ENCODE measurements at regions not wholly inside any gene's neighbourhood (a gene's known extent, or its start where the extent isn't known, plus 50 kb on each side); places are given as distances from the start of the nearest gene placed in this dataset.

DNA sequence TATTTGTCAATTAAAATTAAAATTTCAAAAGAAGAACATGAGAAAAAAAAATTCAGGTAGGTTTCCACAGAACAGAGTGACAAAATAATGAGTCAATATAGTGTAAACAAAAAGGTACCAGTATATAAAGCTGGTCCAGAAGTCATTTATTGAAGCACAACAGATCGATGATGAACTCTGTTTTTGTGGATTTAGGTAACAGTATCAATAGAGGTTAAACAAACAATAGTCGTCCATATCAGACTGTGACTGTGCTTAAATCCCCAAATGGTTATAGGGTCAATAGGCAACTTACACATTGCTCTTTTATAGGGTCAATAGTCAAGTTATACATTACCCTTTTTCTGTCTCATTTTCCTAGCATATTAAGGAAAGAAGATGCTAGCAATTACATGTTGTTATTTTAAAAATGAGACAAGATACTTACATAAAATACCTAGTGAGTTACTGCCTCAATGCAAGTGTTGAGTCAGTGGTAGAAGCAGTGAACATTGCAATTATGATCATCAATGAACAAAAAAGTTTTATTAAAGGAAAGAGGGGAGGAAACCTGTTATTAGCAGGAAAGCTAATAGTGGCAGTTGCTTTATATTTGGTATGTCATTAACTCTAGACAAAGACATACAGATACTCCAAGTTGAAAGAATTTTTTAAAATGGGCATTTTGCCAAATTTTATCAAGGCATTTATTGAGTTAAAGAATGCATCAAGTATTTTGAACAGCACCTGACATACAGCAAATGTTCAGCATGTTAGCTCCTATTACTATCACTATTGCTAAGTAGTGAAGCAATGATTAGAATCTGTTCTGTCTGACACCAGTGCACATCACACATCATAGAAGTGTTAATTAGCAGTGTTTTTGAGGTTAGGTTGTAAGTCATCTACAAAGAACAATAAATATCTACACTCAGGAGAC, 102.9 kb downstream of the CCER1 start:
- H3K36me3 ChIP-seq = no peaks in the 10 kb centered on the region
- no peak overlapping the region for H3K27ac ChIP-seq
- no peaks in the 10 kb centered on the region for H3K4me1 ChIP-seq (replicated peaks)
- H3K9me3 ChIP-seq (replicated peaks) = no peaks in the 10 kb centered on the region
- H3K27me3 ChIP-seq (replicated peaks) = no peaks in the 10 kb centered on the region
- no peak for DNase-seq (ENCODE audit: low read depth in 1 of 2, low spot score in 2 of 2)
- H3K4me3 ChIP-seq = no peak overlapping the region

DNA sequence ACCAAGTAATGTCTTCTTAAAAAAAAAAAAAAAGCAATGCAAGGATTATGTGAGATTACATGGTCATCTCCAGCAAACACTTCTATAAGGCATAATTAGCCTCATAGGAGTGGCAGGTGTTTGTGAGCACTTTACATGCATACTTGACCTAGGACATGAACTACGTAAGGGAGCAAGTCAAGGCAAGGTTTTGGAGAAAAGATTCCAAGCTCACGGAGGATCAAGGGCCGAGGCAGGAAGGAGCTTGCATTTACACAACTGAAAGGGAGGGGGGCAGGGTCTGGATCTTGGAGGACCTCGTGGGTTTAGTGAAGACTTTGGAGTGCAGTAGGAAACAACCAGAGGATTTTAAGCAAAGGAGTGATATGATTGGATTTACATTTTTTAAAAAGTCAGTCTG, 112.5 kb downstream of the CCER1 start:
- H3K4me3 ChIP-seq = no peak overlapping the region
- H3K9me3 ChIP-seq (replicated peaks) = no peaks in the 10 kb centered on the region
- H3K27ac ChIP-seq = no peak overlapping the region
- DNase-seq (ENCODE audit: low read depth in 1 of 2, low spot score in 2 of 2) = no peak
- no peaks in the 10 kb centered on the region for H3K36me3 ChIP-seq
- no peaks in the 10 kb centered on the region for H3K27me3 ChIP-seq (replicated peaks)
- H3K4me1 ChIP-seq (replicated peaks) = no peaks in the 10 kb centered on the region

DNA sequence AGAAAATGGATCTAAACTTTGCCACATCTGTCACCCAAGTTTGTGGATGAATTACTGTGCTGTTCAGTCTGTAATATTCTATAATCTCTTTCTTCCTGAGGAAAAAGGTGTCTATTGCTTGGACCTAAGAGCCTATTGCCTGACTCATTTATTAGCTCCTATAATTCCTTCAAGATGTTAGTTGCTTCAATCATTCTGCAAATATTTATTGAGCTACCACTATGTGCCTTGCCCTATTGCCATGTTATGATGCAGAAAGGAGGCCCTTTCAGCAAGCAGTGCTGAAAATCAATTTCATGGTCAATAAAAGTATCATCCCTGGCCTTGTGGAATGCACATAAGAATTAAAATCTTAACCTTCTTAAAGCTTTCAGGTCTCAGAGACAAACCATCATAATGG, 113.6 kb downstream of the CCER1 start:
- no peak for DNase-seq (ENCODE audit: low read depth in 1 of 2, low spot score in 2 of 2)
- no peak overlapping the region for H3K4me3 ChIP-seq

DNA sequence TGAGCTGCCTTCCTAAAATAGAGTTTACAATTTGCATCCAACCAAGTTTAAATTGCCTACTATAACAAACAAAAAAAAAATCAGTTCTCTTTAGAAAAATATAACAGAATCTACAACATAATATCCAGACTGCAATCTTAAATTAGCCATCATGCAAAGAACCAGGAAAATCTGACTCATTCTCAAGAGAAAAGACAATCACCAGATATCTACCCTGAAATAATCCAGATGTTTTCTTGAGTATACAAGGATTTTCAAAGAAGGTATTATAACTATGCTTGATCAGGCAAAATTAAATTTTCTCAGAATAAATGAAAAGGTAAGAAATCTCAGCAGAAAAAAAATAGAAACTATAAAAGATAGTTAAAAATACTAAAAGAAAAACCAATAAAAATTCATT, 115.6 kb downstream of the CCER1 start:
- no peaks in the 10 kb centered on the region for H3K4me1 ChIP-seq (replicated peaks)
- no peaks in the 10 kb centered on the region for H3K27me3 ChIP-seq (replicated peaks)
- no peak for DNase-seq (ENCODE audit: low read depth in 1 of 2, low spot score in 2 of 2)
- H3K27ac ChIP-seq = no peak overlapping the region
- H3K36me3 ChIP-seq = no peaks in the 10 kb centered on the region
- H3K9me3 ChIP-seq (replicated peaks) = no peaks in the 10 kb centered on the region
- no peak overlapping the region for H3K4me3 ChIP-seq

More for the DNA sequence above, 113.6 kb downstream of the CCER1 start:
- Histone ChIP-seq H3K4me1 (replicated peaks) (no peaks in the 10 kb centered on the region), H3K27ac (no peak overlapping the region), H3K27me3 (replicated peaks) (no peaks in the 10 kb centered on the region), H3K36me3 (no peaks in the 10 kb centered on the region), H3K9me3 (replicated peaks) (no peaks in the 10 kb centered on the region)

DNA sequence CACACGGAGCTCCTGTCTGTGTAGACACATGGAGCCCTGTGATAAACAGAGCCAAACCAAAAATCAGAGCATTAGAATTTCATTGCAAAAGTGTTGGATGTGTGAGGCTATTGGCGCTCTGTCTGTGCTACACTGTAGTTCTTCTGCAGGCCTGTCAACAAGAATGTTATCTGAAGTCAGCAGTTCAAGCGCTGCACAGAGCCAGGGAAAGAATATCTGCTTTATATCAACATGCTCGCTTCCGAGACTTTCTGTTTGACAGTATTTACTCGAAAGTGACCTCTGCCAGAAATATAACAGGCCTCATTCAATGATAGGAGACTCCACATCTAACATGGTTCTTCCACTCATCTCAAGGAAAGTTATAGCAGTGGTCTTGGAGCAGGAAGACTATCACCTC, 118.3 kb downstream of the CCER1 start:
- no peak overlapping the region for H3K27ac ChIP-seq
- no peaks in the 10 kb centered on the region for H3K27me3 ChIP-seq (replicated peaks)
- H3K36me3 ChIP-seq = no peaks in the 10 kb centered on the region
- no peak for DNase-seq (ENCODE audit: low read depth in 1 of 2, low spot score in 2 of 2)
- no peaks in the 10 kb centered on the region for H3K9me3 ChIP-seq (replicated peaks)
- H3K4me3 ChIP-seq = no peak overlapping the region
- no peaks in the 10 kb centered on the region for H3K4me1 ChIP-seq (replicated peaks)

DNA sequence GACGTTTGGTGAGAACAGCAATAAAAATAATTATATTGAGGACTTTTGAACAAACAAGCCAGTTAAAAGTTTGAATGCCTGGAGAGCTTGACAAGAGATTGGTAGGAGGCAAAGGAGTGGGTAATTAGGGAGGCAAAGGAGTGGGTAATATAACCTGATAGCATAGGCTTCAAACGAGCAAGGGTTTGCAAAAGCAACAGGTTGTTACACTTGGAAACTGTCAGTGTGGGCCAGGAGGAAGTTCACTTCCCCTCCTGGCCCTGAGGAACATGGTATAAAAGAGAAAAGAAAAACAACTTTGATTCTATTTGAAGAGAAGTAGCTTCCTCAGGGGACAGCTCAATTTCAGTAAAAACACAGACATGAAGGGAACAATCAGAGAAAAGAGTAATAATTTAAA, 121.7 kb downstream of the CCER1 start:
- Histone ChIP-seq H3K27me3 (replicated peaks) (no peaks in the 10 kb centered on the region), H3K9me3 (replicated peaks) (no peaks in the 10 kb centered on the region), H3K4me1 (replicated peaks) (no peaks in the 10 kb centered on the region), H3K27ac (no peak overlapping the region), H3K36me3 (no peaks in the 10 kb centered on the region), H3K4me3 (no peak overlapping the region)
- DNase-seq (ENCODE audit: low read depth in 1 of 2, low spot score in 2 of 2) = no peak

DNA sequence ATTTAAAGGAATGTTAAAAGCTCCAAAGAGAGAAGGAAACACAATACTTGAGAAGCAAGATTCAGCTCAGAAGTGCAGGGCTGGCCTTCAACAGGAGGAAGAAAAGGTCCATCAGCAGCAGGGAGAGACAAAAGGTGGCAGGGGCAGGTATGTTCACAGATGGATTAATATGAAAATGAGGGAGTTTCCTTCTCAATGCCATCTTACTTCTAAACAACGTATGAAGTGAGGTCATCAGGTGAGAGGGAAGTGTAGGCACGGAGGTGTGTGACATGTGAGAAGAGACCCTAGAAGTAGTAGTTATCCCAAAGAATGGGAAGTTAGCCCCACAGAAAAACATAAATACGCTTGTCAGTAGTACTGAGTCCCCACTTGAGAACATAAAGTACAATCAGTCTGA, 122.5 kb downstream of the CCER1 start:
- H3K4me3 ChIP-seq = no peak overlapping the region
- H3K27me3 ChIP-seq (replicated peaks) = no peaks in the 10 kb centered on the region
- no peak overlapping the region for H3K27ac ChIP-seq
- H3K36me3 ChIP-seq = no peaks in the 10 kb centered on the region
- H3K4me1 ChIP-seq (replicated peaks) = no peaks in the 10 kb centered on the region
- DNase-seq (ENCODE audit: low read depth in 1 of 2, low spot score in 2 of 2) = no peak
- H3K9me3 ChIP-seq (replicated peaks) = no peaks in the 10 kb centered on the region

DNA sequence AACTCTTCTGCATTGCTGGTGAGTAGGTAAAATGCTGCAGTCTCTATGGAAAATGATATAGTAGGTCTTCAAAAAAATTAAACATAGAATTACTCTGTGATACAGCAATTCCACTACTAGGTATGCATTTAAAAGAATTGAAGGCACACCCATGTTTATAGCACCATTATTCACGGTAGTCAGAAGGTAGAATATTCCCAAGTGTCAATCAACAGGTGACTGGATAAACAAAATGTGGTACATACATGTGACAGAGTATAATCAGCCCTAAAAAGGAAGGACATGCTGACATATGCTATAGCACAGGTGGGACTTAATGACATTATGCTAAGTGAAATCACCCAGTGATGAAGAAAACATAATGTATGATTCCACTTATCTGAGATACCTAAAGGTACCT, 123.3 kb downstream of the CCER1 start:
- Histone ChIP-seq H3K9me3 (replicated peaks) (no peaks in the 10 kb centered on the region), H3K27me3 (replicated peaks) (no peaks in the 10 kb centered on the region), H3K4me1 (replicated peaks) (no peaks in the 10 kb centered on the region), H3K4me3 (no peak overlapping the region), H3K27ac (no peak overlapping the region), H3K36me3 (no peaks in the 10 kb centered on the region)
- no peak for DNase-seq (ENCODE audit: low read depth in 1 of 2, low spot score in 2 of 2)

DNA sequence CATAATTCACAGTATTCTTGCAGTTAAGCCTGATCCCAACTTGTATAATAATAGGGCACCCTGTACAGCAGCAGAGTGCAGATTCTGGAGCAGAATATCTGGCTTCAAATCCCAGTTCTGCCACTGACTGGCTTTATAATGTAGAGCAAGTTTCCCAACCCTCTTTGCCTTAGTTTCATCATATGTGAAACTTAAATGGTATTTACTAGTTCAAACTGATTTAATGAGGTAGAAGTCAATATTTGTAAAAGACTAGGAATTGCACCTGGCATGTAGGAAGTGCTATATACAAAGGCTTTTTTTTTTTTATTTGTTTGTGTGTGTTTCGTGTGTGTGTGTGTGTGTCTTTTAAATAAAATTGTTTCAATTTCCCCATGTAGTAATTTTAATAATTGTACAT, 125.9 kb downstream of the CCER1 start:
- Histone ChIP-seq H3K9me3 (replicated peaks) (no peaks in the 10 kb centered on the region), H3K27me3 (replicated peaks) (no peaks in the 10 kb centered on the region), H3K36me3 (no peaks in the 10 kb centered on the region), H3K4me1 (replicated peaks) (no peaks in the 10 kb centered on the region), H3K27ac (no peak overlapping the region), H3K4me3 (no peak overlapping the region)
- no peak for DNase-seq (ENCODE audit: low read depth in 1 of 2, low spot score in 2 of 2)

DNA sequence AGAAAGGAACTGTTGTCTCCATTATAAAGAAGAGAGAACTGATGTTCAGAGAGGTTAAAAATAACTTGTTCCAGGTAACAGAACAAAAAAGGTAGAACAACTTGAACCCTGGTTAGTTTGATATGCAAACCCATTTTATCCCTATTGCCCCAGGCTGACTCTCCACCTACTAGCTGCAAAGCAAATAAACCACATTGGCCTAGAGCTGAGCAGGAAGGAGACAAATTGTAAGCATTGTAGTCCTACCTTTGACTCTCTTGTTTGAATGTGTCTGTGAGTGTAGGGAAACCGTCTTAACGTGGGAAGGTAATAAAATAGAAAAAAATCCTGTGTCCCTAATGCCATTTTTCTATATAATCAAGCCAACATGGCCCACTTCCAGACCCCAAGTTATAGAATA, 126.4 kb downstream of the CCER1 start:
- H3K27me3 ChIP-seq (replicated peaks) = no peaks in the 10 kb centered on the region
- no peaks in the 10 kb centered on the region for H3K9me3 ChIP-seq (replicated peaks)
- no peaks in the 10 kb centered on the region for H3K4me1 ChIP-seq (replicated peaks)
- no peaks in the 10 kb centered on the region for H3K36me3 ChIP-seq
- no peak for DNase-seq (ENCODE audit: low read depth in 1 of 2, low spot score in 2 of 2)
- H3K4me3 ChIP-seq = no peak overlapping the region
- H3K27ac ChIP-seq = no peak overlapping the region

DNA sequence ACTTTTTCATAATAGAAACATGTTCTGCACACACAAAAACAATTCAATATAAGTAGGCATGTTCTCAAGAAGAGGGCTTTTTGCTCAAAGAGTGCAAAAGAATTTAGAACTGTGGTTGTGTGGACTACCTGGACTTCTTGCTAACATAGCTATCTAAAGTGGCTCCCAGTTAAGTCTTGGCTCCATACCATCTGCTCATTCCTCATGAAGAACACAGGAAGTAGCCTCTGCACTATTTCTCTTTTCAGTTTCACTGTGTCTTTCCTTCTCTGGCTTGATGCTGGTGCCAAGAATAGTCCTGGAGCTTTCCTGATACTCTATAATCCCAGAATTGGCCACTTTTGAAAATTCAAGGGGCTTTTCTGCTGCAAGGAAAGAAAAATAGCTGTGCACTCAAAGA, 127.4 kb downstream of the CCER1 start:
- H3K27me3 ChIP-seq (replicated peaks) = no peaks in the 10 kb centered on the region
- no peak overlapping the region for H3K4me3 ChIP-seq
- no peak overlapping the region for H3K27ac ChIP-seq
- H3K9me3 ChIP-seq (replicated peaks) = no peaks in the 10 kb centered on the region
- DNase-seq (ENCODE audit: low read depth in 1 of 2, low spot score in 2 of 2) = no peak
- no peaks in the 10 kb centered on the region for H3K4me1 ChIP-seq (replicated peaks)
- H3K36me3 ChIP-seq = no peaks in the 10 kb centered on the region

DNA sequence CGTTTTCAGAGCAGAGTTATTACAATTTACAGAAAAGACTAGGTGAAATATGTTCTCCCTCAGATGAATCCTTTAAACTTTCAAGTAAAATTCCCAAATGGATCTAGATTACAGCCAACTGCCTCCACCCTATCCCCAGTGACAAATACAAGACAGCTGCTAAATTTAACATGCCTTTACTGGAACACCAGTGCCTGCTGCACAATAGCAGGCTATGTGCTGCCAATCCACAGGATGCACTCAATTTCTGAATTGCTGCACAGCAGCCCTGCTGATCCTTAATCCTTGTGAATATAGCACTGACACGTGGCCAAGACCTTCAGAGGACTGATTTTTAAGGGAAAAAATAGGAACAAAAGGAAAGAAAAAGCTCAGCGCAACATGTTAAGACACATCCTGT, 128.9 kb downstream of the CCER1 start:
- Histone ChIP-seq H3K9me3 (replicated peaks) (no peaks in the 10 kb centered on the region), H3K4me1 (replicated peaks) (no peaks in the 10 kb centered on the region), H3K4me3 (no peak overlapping the region), H3K36me3 (no peaks in the 10 kb centered on the region), H3K27me3 (replicated peaks) (no peaks in the 10 kb centered on the region), H3K27ac (no peak overlapping the region)
- DNase-seq (ENCODE audit: low read depth in 1 of 2, low spot score in 2 of 2) = no peak

DNA sequence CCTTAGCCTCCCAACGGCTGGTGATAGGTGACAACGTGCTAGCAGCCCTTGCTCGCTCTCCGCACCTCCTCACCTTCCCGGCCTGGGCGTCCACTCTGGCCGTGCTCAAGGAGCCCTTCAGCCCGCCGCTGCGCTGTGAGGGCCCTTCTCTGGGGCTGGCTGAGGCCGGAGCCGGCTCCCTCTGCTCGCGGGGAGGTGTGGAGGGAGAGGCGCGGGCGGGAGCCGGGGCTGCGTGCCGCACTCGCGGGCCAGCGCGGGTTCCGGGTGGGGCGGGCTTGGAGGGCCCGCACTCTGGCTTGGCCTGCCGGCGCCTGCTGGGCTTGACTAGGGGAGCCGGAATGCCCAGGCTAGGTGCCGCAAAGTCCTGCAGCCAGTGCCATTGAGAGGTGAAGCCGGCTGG, 131.1 kb downstream of the CCER1 start:
- Histone ChIP-seq H3K4me1 (replicated peaks) (no peaks in the 10 kb centered on the region), H3K4me3 (no peak overlapping the region), H3K27me3 (replicated peaks) (no peaks in the 10 kb centered on the region), H3K9me3 (replicated peaks) (no peaks in the 10 kb centered on the region), H3K36me3 (no peaks in the 10 kb centered on the region), H3K27ac (no peak overlapping the region)
- no peak for DNase-seq (ENCODE audit: low read depth in 1 of 2, low spot score in 2 of 2)

DNA sequence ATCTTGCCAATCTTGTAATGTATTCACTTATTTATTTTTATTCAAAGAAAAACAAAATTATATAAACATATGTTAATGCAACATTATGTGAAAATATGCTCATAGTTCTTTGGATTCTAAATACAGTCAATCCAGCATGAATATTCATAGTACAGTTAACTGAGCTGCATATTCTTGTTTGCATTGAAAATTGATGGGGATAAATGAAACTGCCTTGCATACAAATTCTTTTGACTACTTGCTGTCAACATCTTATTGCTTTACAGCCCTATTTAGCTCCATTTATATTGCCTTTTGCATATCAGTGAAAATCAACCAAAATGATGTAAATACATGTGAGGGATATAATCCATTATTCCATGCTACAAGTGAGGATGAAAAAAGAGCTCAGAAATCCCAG, 135.3 kb downstream of the CCER1 start:
- no peak for DNase-seq (ENCODE audit: low read depth in 1 of 2, low spot score in 2 of 2)
- no peaks in the 10 kb centered on the region for H3K27me3 ChIP-seq (replicated peaks)
- no peak overlapping the region for H3K4me3 ChIP-seq
- H3K27ac ChIP-seq = no peak overlapping the region
- no peaks in the 10 kb centered on the region for H3K9me3 ChIP-seq (replicated peaks)
- H3K36me3 ChIP-seq = no peaks in the 10 kb centered on the region
- H3K4me1 ChIP-seq (replicated peaks) = peaks cover 4% of the 10 kb centered on the region; the same call in 1 of the 2 replicates
